ENCODE measurements at regions not wholly inside any gene's neighbourhood (a gene's known extent, or its start where the extent isn't known, plus 50 kb on each side); places are given as distances from the start of the nearest gene placed in this dataset.
"Not testable (repeated sequence)": the region's sequence is repeated elsewhere in the genome, so short reads cannot be mapped to it uniquely, and the experiment has no call there.

DNA sequence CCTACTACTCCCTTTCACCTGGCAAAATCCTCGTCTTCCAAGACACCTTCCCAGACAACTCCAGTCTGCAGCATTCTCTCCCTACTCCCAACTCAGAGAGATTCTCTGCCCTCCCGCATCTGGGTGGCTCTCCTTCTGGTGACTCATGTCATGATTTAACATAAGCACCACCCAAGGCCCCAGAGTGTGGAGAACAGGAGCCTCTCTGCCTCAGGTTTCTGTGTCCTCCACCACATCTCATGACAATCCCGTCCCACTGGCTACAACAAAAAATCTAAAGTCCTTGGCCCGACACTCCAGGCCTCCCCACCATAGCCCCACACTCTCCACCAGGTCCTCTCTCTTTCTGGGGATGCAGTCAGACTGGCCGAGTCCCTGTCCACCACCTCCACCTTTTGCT, 197.1 kb downstream of the BCL11A start:
- no peak for DNase-seq

DNA sequence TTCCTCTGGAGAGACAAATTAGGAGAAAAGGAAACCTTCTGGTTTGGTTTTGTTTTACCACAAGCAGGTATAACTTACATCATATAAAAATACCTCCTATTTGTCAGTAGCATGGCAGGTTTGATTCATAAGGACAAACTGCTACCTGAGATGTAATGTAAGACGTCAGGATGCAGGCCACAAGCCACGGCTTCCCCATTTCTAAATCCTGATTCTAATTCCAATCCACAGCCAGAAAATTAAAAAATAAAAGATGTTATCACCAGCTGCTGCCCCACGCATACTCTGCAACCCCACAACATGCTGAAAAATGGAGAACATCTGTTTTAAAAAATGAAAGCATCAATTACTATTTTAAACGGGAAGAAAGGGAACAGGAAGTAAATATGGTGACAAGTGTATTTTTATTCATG, 197.6 kb downstream of the BCL11A start:
- no peak for DNase-seq

DNA sequence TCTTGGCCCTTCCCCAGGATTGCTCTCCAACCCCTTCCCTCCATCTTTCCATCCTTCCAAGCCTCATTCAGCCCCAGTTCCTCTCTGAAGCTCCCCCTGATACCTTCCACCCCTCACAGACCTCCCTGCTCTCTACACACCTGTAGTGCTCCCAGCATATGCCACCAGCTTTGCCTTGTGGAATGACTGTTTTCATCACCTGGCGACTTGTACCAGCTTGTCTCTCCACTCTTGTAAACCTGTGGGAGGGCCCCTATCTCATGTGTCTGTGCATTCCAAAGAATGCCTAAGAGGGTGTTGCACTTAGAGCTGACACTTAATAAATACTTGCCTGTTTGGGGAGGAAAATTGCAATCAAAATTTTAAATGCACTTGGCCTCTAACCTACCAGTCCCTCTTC, 198.7 kb downstream of the BCL11A start:
- no peak for DNase-seq

DNA sequence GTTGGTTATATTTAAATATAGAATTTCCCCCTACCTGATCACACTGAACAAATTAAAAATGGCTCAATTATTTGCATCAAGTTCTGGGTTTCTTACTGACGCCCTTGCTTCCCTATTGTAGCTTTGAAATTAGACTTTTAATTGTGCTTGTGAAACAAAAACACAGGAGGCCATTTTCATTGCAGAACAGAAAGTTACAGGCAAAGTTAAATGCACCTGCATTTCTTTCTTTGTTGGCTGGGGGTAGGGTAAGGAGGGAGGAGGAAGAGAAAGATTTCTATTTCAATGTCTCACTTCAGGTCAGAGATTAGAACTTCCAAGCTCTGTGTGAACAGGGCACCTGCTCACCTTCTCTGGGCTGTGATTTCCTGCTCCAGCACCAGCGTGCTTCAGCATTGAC, 199.6 kb downstream of the BCL11A start:
- no peak for DNase-seq

DNA sequence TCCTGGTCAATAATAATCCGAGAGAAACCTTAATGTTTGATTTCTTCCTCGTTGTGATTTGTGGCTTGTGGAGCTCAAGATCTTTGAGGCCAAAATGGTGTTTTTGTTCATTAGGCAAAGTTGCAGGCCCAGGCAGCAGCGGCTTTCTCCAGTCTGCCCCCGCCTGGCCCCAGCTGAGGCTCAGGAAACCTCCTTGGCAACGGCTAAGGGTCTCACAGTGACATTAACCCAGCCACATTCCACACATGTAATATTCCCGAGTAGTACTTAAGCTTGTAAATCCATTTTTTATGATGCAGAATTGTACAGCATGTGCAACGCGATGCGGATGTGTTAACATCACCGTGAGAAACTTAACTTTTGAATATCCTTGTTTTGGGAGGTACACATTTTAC, 200.1 kb downstream of the BCL11A start:
- DNase-seq: no peak

DNA sequence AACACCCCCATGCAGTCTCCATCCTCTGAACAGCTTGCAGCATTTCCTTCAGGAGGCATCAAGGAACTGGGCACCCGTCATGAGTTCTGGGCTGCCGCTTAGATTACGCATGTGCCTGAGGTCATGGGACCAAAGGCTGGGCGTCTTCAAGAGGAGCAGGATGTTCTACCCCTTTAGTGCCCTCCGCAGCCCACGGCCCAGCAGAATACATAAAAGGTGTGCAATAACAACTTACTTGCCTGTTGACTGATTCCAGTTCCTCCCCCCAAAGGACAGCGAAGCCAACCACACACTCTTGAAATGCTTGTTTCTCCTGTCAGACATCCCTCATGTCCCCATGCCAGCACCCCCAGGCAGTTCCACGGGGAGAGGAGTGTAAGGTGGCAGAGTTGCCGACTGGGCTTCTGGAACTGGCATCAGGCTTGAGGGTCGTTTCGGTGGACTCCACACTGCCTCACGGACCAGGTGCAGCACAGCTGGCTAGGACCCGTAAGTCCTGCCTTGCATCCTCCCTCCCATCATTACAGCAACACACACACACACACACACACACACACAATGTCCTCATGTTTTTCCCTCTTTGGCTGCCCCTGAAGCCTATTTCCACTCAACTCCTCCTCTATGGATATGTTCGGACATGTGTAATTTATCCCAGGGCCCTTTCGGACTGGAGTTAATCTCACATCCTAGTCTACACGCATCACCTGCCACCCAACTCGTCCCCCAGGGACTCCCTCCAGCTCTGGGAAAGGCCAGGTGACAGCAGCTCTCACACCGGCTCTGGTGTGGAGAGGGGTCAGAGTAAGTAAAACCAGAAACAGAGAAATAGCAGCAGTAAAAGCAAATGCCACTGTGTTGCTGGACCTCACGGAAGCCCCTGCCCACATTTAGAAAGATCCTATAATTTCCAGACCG, 200.7 kb downstream of the BCL11A start:
- DNase-seq: no peak

- no peak for DNase-seq
These were observed 201.7 kb downstream of the BCL11A start for GRCh38 chr2:60351802-60352201.

- no peak for DNase-seq
These were observed 202.1 kb downstream of the BCL11A start for GRCh38 chr2:60351321-60351720.

GRCh38 chr2:60350791-60351190, 202.7 kb downstream of the BCL11A start:
- DNase-seq: no peak

DNA sequence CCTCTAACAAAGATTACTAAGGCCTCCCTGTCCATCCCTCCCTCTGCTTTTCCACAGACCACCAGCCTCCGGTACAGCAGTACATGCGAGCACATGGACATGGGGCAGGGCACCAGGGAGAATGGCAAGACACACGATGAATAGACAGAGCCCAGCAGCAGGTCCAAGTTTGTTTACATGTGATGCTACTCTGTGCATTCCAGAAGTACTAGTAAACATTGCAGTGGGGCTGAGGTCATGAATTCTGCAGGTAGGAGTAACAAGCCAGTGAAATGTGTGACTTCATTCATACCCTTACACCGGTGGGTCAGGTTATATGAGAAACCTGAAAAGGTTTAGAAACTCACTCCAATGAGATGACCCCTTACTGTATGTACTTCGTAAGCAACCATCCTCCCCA, 205.7 kb downstream of the BCL11A start:
- no peak for DNase-seq

GRCh38 chr2:60342491-60342890, 211.0 kb downstream of the BCL11A start:
- not testable (repeated sequence) for DNase-seq

DNA sequence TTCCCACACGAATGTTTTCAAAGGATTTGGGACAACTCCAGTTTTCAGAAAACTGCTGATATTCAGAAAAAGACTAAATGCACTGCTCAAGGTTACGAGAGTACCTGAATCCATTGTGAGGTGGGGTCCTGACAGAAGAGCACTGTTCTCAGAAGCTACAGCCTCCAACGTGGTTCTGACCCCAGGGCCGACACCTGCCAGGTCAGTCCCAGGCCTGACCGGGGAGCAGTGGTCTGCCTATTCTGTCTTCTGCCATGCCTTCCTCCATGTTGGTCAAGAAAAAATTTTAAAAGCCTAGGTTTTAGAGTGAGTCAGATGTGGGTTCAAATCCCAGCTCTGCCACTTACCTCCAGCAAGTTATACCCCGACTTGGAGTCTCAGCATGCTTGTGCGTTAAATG, 212.3 kb downstream of the BCL11A start:
- no peak for DNase-seq

DNA sequence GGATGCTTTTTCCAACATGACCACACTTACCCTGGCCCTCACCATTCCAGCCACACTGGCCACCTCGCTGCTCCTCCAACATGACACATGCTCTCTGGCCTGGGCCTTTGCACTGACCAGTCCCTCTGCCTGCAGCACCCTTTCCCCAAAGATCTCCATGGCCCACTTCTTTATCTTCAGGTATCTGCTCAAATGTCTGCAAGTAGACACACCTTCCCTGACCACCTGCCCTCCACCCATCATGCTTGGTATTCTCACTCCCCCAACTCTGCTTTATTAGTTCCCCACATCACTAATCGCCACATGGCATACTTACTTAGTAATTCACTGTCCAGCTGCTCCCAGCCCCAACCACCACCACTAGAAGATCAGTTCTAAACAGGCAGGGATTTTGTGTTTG, 214.2 kb downstream of the BCL11A start:
- no peak for DNase-seq

- DNase-seq: no peak
These were observed 216.3 kb downstream of the BCL11A start for GRCh38 chr2:60337142-60337497.

DNA sequence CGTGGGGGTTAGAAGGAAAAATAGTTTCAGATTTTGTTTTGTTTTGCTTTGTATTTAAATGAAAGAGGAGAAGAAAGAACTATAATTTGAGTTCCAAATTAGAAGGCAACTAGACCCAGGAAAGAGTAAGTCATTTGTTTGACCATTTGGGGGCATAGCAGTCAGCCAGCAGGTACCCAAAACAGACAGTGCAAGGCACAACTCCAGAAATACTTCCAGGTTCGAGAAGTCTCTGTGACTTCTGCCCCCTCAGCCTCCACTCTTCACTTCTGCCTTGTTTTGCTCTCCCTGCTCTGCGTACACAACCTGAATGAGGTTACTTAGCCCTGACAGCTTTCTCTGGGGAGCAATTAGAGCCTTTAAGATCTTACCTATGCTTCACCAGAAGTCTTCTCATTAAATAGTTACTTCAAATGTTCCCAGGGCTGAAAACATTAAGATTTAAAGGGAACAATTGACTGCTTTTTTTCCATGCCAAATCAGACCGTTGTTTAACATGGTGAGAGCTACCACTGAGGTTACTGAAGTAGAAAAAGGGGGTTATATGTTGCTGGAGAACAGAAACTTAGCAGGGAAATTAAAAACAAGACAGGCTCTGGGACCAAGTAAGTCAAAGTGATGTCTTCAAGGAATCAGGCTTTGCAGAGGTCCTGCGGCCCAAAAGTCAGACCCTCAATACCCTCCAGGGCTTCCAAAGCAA, 216.9 kb downstream of the BCL11A start:
- no peak for DNase-seq

DNA sequence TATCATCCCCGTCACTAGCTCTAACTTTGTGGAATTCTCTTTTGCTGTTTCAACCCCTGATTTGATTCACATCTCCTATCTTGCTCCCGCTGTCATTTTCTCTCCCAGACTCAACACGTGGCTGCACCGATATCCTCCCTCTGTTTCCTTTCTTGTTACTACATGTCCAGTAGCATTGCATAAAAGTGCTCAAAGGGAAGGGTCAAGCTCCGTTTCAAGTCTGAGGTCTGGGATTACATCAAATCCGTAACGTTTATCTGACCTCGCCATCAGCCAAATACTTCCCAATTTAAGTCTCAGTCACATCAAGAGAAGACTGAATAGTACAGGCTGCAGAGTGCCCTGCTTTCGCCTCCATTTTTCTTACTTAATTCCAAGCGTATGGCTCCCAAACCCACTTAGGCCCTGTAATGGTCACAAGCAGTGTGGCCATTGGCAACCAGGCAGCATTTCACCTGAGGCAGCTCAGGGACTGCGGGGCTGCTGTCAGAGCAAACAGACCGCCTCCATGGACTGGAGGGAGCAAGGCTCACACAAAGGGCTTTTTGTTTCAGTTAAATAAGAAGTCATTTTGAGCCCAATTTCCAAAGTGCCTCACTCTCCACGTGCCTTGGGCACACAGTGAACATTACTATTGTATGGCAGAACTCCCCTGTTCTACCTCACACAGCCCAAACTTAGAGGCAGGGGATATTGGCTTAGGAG, 217.8 kb downstream of the BCL11A start:
- DNase-seq: no peak

- DNase-seq: no peak
These were observed 218.8 kb downstream of the BCL11A start for GRCh38 chr2:60334610-60335009.

- DNase-seq: no peak
These were observed 220.2 kb downstream of the BCL11A start for GRCh38 chr2:60333264-60333663.

- DNase-seq: no peak
These were observed 222.2 kb downstream of the BCL11A start for GRCh38 chr2:60331115-60331809.

DNA sequence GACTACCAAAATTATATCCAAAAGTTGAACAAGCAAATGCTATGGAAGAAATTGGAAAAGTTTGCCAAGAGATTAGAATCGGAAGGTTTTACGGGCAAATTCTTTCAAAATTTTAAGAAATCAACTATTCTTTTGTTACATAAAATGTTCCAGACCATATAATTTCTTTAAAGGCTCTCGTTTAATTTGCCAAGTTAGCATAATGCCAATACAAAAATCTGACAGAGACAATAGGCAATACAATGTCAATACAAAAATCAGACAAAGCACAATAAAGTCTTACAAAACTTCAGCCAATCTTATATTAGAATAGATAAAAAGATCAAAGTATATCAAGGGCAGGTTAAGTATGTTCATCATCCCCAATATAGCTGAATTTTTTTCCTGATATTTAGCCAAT, 224.2 kb downstream of the BCL11A start:
- no peak for DNase-seq

GRCh38 chr2:60324536-60324935, 228.9 kb downstream of the BCL11A start:
- no peak for DNase-seq

GRCh38 chr2:60321816-60322215, 231.6 kb downstream of the BCL11A start:
- no peak for DNase-seq

DNA sequence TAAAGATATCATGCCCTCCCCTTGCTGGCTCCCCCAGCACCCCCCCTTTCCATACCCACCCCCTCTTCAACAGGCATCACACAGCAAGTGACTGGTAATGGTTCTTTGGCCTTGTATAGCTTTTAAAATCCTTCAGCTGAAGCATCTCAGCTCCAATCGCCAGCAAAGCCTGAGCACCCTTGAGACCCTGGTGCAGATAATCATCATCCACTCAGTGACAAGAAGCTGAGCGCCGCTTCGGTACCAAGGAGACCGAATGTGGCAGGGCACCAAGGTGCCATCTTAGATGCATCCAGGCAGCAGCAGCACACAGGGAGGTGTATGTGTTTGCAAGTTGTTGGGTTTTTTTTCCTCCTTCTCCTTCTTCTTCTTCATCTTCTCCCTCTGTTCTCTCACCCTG, 232.7 kb downstream of the BCL11A start:
- no peak for DNase-seq

All from stimulated activated CD4-positive, alpha-beta T cell treated with anti-CD3 and anti-CD28 coated beads, Interleukin-4, amount 100 ng/mL, for 1 hour (primary cell).